ENCODE measurements at regions not wholly inside any gene's neighbourhood (a gene's known extent, or its start where the extent isn't known, plus 50 kb on each side); places are given as distances from the start of the nearest gene placed in this dataset.

DNA sequence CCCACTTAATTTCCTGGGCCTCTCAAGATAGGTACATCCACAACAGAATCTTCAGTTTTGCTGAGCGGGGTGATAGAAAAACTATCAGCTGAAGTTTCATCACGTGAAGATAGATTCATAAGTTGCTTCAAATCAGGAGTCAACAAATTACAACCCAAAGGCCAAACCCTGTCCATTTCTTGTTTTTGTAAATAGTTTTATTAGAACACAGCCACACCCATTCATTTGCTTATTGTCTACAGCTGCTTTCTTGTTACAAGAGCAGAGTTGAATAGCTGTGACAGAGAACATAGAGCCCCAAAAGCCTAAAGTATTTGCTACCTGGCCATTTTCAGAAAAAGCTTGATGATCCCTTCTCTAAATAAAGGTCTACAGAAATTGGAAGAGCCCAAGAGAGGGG, 300.1 kb upstream of the CDH5 start:
- TF ChIP-seq, protein P1, sequence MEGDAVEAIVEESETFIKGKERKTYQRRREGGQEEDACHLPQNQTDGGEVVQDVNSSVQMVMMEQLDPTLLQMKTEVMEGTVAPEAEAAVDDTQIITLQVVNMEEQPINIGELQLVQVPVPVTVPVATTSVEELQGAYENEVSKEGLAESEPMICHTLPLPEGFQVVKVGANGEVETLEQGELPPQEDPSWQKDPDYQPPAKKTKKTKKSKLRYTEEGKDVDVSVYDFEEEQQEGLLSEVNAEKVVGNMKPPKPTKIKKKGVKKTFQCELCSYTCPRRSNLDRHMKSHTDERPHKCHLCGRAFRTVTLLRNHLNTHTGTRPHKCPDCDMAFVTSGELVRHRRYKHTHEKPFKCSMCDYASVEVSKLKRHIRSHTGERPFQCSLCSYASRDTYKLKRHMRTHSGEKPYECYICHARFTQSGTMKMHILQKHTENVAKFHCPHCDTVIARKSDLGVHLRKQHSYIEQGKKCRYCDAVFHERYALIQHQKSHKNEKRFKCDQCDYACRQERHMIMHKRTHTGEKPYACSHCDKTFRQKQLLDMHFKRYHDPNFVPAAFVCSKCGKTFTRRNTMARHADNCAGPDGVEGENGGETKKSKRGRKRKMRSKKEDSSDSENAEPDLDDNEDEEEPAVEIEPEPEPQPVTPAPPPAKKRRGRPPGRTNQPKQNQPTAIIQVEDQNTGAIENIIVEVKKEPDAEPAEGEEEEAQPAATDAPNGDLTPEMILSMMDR (IDR thresholded peaks at IDR 0.05) = no peak
- TF ChIP-seq EZH2 (IDR thresholded peaks at IDR 0.05; ENCODE audit: borderline replicate concordance, insufficient read depth, low read depth, low read length, poor library complexity, severe bottlenecking) = no peak
